WTC11 (cell line): ENCODE measurements at regions not wholly inside any gene's neighbourhood (a gene's known extent, or its start where the extent isn't known, plus 50 kb on each side); places are given as distances from the start of the nearest gene placed in this dataset.

Experiments used
- ATAC-seq: fragments of 200-7000 bp; cut with Tn5 transposase; 2 replicates; pipeline ENCODE4 v1.10.0; 2021; ENCODE audit warnings: mild to moderate bottlenecking, moderate library complexity
- CTCF ChIA-PET: fragments of 300-600 bp; sonication (Branson Sonifier 250); formaldehyde crosslinking; loops from one replicate; lab custom pipeline; 2021; ENCODE audit warnings: antibody characterized with exemption; lab: Charles Lee
- POLR2A ChIA-PET: fragments of 350-600 bp; sonication (Branson Sonifier 250); formaldehyde crosslinking; loops from one replicate; lab custom pipeline; 2021; ENCODE audit warnings: antibody characterized with exemption; lab: Charles Lee
- DNase-seq: peaks from one replicate; pipeline ENCODE4 v3.0.0; 2021; ENCODE audit warnings: low spot score
- H3K27ac Mint-ChIP-seq: 2 replicates; pipeline ENCODE4 v1.8.0; 2021; ENCODE audit warnings: mixed read lengths
- H3K27me3 Mint-ChIP-seq: 2 replicates; pipeline ENCODE4 v1.8.0; 2021; ENCODE audit warnings: low read depth, mild to moderate bottlenecking, moderate library complexity, mixed read lengths
- H3K36me3 Mint-ChIP-seq: 2 replicates; pipeline ENCODE4 v1.8.0; 2021; ENCODE audit warnings: mixed read lengths
- H3K4me1 Mint-ChIP-seq: 2 replicates; pipeline ENCODE4 v1.8.0; 2022; ENCODE audit warnings: mixed read lengths
- H3K4me3 Mint-ChIP-seq: 2 replicates; pipeline ENCODE4 v1.8.0; 2021; ENCODE audit warnings: mild to moderate bottlenecking, moderate library complexity, mixed read lengths
- H3K9me3 Mint-ChIP-seq: 2 replicates; pipeline ENCODE4 v1.8.0; 2021; ENCODE audit warnings: mixed read lengths
- AFF4 ChIP-seq: sonication (generic); formaldehyde crosslinking; IDR thresholded peaks from 2 replicates; pipeline ENCODE4 v1.8.1; 2023; ENCODE audit warnings: mild to moderate bottlenecking, missing genetic modification reagents, borderline replicate concordance
- AR ChIP-seq: fragments of 250-450 bp; sonication (Bioruptor Pico); IDR thresholded peaks from 2 replicates; pipeline ENCODE4 v1.9.0; 2021; ENCODE audit warnings: mild to moderate bottlenecking
- ATF2 ChIP-seq: sonication (generic); formaldehyde crosslinking; IDR thresholded peaks from 2 replicates; pipeline ENCODE4 v1.8.1; 2022; ENCODE audit warnings: low read depth, missing genetic modification reagents, borderline replicate concordance
- EMX1 ChIP-seq: fragments of 250-450 bp; sonication (Bioruptor Pico); IDR thresholded peaks from 2 replicates; pipeline ENCODE4 v1.8.0; 2021; ENCODE audit warnings: mild to moderate bottlenecking
- MYBL2 ChIP-seq: sonication (generic); formaldehyde crosslinking; IDR thresholded peaks from 2 replicates; pipeline ENCODE4 v1.8.1; 2023; ENCODE audit warnings: mild to moderate bottlenecking, moderate library complexity, missing genetic modification reagents
- NFE2L1 ChIP-seq: sonication (generic); formaldehyde crosslinking; IDR thresholded peaks from 2 replicates; pipeline ENCODE4 v1.8.1; 2023; ENCODE audit warnings: missing genetic modification reagents
- NFYB ChIP-seq: sonication (generic); formaldehyde crosslinking; conservative IDR thresholded peaks from 2 replicates; pipeline ENCODE4 v1.8.0; 2022; ENCODE audit warnings: low read depth, missing genetic modification reagents
- RORB ChIP-seq: fragments of 250-450 bp; sonication (Bioruptor Pico); IDR thresholded peaks from 2 replicates; pipeline ENCODE4 v1.9.0; 2021; ENCODE audit warnings: mild to moderate bottlenecking
- TEAD1 ChIP-seq: sonication (generic); formaldehyde crosslinking; IDR thresholded peaks from 2 replicates; pipeline ENCODE4 v1.8.0; 2022; ENCODE audit warnings: mild to moderate bottlenecking, missing genetic modification reagents
- ZNF281 ChIP-seq: sonication (generic); formaldehyde crosslinking; IDR thresholded peaks from 2 replicates; pipeline ENCODE4 v1.8.0; 2023; ENCODE audit warnings: mild to moderate bottlenecking, missing genetic modification reagents
- ZNF396 ChIP-seq: fragments of 250-450 bp; sonication (Bioruptor Pico); IDR thresholded peaks from 2 replicates; pipeline ENCODE4 v1.8.0; 2021; ENCODE audit warnings: mild to moderate bottlenecking, moderate library complexity, borderline replicate concordance

GRCh38 chr6:155975506-155975905 is 519.9 kb upstream of the NOX3 start:
- Mint-ChIP-seq H3K27me3 (no peaks in the 10 kb centered on the region), H3K4me3 (no peak overlapping the region)
- TF ChIP-seq ATF2 (no peak), NFYB (CRISPR knock-in tag) (no peak)

GRCh38 chr6:155974811-155975323 is 519.2 kb upstream of the NOX3 start:
- H3K4me1 Mint-ChIP-seq, result 0 out of 2 replicates have a peak, but pooled peaks cover 2% of the 10 kb centered on the region
- CTCF ChIA-PET, result no interaction called here
- H3K36me3 Mint-ChIP-seq, result no peaks in the 10 kb centered on the region
- TF ChIP-seq AFF4 (no peak), ZNF396 (CRISPR knock-in tag) (no peak), ZNF281 (CRISPR knock-in tag) (no peak), NFE2L1 (CRISPR knock-in tag) (no peak), RORB (CRISPR knock-in tag) (no peak), EMX1 (CRISPR knock-in tag) (no peak), ATF2 (no peak), MYBL2 (CRISPR knock-in tag) (no peak), TEAD1 (CRISPR knock-in tag) (no peak), AR (CRISPR knock-in tag) (no peak)
- no peak overlapping the region for H3K4me3 Mint-ChIP-seq
- no peaks in the 10 kb centered on the region; the same call in 1 of the 2 replicates for H3K9me3 Mint-ChIP-seq
- ATAC-seq (no peak), DNase-seq (no peak)
- POLR2A ChIA-PET, result no interaction called here
- no peak overlapping the region for H3K27ac Mint-ChIP-seq
- H3K27me3 Mint-ChIP-seq, result no peaks in the 10 kb centered on the region

More at GRCh38 chr6:155975506-155975905, 519.9 kb upstream of the NOX3 start:
- no peak for DNase-seq
- Mint-ChIP-seq H3K4me1 (0 out of 2 replicates have a peak, but pooled peaks cover 3% of the 10 kb centered on the region), H3K27ac (no peak overlapping the region), H3K36me3 (no peaks in the 10 kb centered on the region), H3K9me3 (no peaks in the 10 kb centered on the region; the same call in 1 of the 2 replicates)
- CTCF ChIA-PET, result no interaction called here
- ATAC-seq, result no peak
- POLR2A ChIA-PET, result no interaction called here
